IPS-18a (cell line): ENCODE measurements at regions not wholly inside any gene's neighbourhood (a gene's known extent, or its start where the extent isn't known, plus 50 kb on each side); places are given as distances from the start of the nearest gene placed in this dataset.

Experiments
- H3K27ac ChIP-seq: one replicate; pipeline ENCODE4 v1.5.1; 2013; ENCODE audit warnings: low read length
- H3K27me3 ChIP-seq: one replicate; pipeline ENCODE4 v1.6.1; 2013; ENCODE audit warnings: mild to moderate bottlenecking, low read length; ENCODE audit not compliant: control insufficient read depth, insufficient read depth
- H3K36me3 ChIP-seq: one replicate; pipeline ENCODE4 v1.6.1; 2013; ENCODE audit warnings: low read depth, low read length; ENCODE audit not compliant: control insufficient read depth
- H3K4me1 ChIP-seq: one replicate; pipeline ENCODE4 v1.6.1; 2013; ENCODE audit warnings: low read depth, low read length; ENCODE audit not compliant: control insufficient read depth
- H3K4me3 ChIP-seq: one replicate; pipeline ENCODE4 v1.5.1; 2013; ENCODE audit warnings: low read length
- H3K9ac ChIP-seq: one replicate; pipeline ENCODE4 v1.6.1; 2013; ENCODE audit warnings: mild to moderate bottlenecking, low read length, moderate library complexity
- H3K9me3 ChIP-seq: one replicate; pipeline ENCODE4 v1.6.1; 2013; ENCODE audit warnings: low read depth, low read length; ENCODE audit not compliant: control insufficient read depth

- no peaks in the 10 kb centered on the region for H3K36me3 ChIP-seq
- no peak overlapping the region for H3K27ac ChIP-seq
- H3K4me1 ChIP-seq = no peaks in the 10 kb centered on the region
- H3K4me3 ChIP-seq = no peak overlapping the region
- H3K9ac ChIP-seq = no peak overlapping the region
- H3K27me3 ChIP-seq = no peaks in the 10 kb centered on the region
- no peaks in the 10 kb centered on the region for H3K9me3 ChIP-seq
These were observed 316.0 kb downstream of the QKI start for GRCh38 chr6:163730246-163731210.

- Histone ChIP-seq H3K27me3 (no peaks in the 10 kb centered on the region), H3K9me3 (no peaks in the 10 kb centered on the region), H3K27ac (no peak overlapping the region), H3K4me3 (no peak overlapping the region), H3K36me3 (no peaks in the 10 kb centered on the region), H3K9ac (no peak overlapping the region), H3K4me1 (no peaks in the 10 kb centered on the region)
These were observed 314.8 kb downstream of the QKI start for GRCh38 chr6:163729127-163729872.

GRCh38 chr6:163728442-163729126 is 314.1 kb downstream of the QKI start:
- Histone ChIP-seq H3K4me3 (no peak overlapping the region), H3K9me3 (no peaks in the 10 kb centered on the region), H3K4me1 (no peaks in the 10 kb centered on the region), H3K27ac (no peak overlapping the region), H3K27me3 (no peaks in the 10 kb centered on the region), H3K9ac (no peak overlapping the region), H3K36me3 (no peaks in the 10 kb centered on the region)

GRCh38 chr6:163726037-163726695 is 311.6 kb downstream of the QKI start:
- H3K9me3 ChIP-seq = no peaks in the 10 kb centered on the region

GRCh38 chr6:163725008-163725941 is 310.8 kb downstream of the QKI start:
- Histone ChIP-seq H3K4me1 (no peaks in the 10 kb centered on the region), H3K4me3 (no peak overlapping the region), H3K27ac (no peak overlapping the region), H3K9ac (no peak overlapping the region), H3K36me3 (no peaks in the 10 kb centered on the region), H3K27me3 (no peaks in the 10 kb centered on the region), H3K9me3 (no peaks in the 10 kb centered on the region)

More at GRCh38 chr6:163726037-163726695, 311.6 kb downstream of the QKI start:
- H3K4me3 ChIP-seq = no peak overlapping the region
- H3K9ac ChIP-seq = no peak overlapping the region
- no peak overlapping the region for H3K27ac ChIP-seq
- no peaks in the 10 kb centered on the region for H3K36me3 ChIP-seq
- H3K4me1 ChIP-seq = no peaks in the 10 kb centered on the region
- no peaks in the 10 kb centered on the region for H3K27me3 ChIP-seq

GRCh38 chr6:163724196-163724595 is 309.7 kb downstream of the QKI start:
- Histone ChIP-seq H3K9ac (no peak overlapping the region), H3K4me3 (no peak overlapping the region), H3K27me3 (no peaks in the 10 kb centered on the region), H3K36me3 (no peaks in the 10 kb centered on the region), H3K4me1 (no peaks in the 10 kb centered on the region), H3K9me3 (no peaks in the 10 kb centered on the region), H3K27ac (no peak overlapping the region)

- Histone ChIP-seq H3K27ac (no peak overlapping the region), H3K36me3 (no peaks in the 10 kb centered on the region), H3K4me1 (no peaks in the 10 kb centered on the region)
These were observed 309.2 kb downstream of the QKI start for GRCh38 chr6:163723759-163724158.

GRCh38 chr6:163721922-163722692 is 307.6 kb downstream of the QKI start:
- Histone ChIP-seq H3K4me1 (no peaks in the 10 kb centered on the region), H3K27me3 (no peaks in the 10 kb centered on the region), H3K9ac (no peak overlapping the region), H3K27ac (no peak overlapping the region), H3K9me3 (no peaks in the 10 kb centered on the region), H3K36me3 (no peaks in the 10 kb centered on the region), H3K4me3 (no peak overlapping the region)

More at GRCh38 chr6:163723759-163724158, 309.2 kb downstream of the QKI start:
- Histone ChIP-seq H3K27me3 (no peaks in the 10 kb centered on the region), H3K9me3 (no peaks in the 10 kb centered on the region), H3K4me3 (no peak overlapping the region), H3K9ac (no peak overlapping the region)

GRCh38 chr6:163721435-163721834 is 306.9 kb downstream of the QKI start:
- Histone ChIP-seq H3K27ac (no peak overlapping the region), H3K36me3 (no peaks in the 10 kb centered on the region), H3K4me3 (no peak overlapping the region), H3K9ac (no peak overlapping the region), H3K4me1 (no peaks in the 10 kb centered on the region), H3K27me3 (no peaks in the 10 kb centered on the region), H3K9me3 (no peaks in the 10 kb centered on the region)
